ENCODE measurements at regions not wholly inside any gene's neighbourhood (a gene's known extent, or its start where the extent isn't known, plus 50 kb on each side); places are given as distances from the start of the nearest gene placed in this dataset.

- DNase-seq (ENCODE audit: extremely low read depth, low read depth): no peak
- H3K4me3 ChIP-seq (replicated peaks; ENCODE audit: low read depth, low read length): no peak overlapping the region
These were observed 215.6 kb upstream of the MAP2 start for GRCh38 chr2:209208211-209208610.

GRCh38 chr2:209209943-209210342 is 213.9 kb upstream of the MAP2 start:
- no peak overlapping the region for H3K4me3 ChIP-seq (replicated peaks; ENCODE audit: low read depth, low read length)
- no peak for TF ChIP-seq CTCF (IDR thresholded peaks at IDR 0.05; ENCODE audit: low read depth, low read length, missing control alignments)
- no peak for DNase-seq (ENCODE audit: extremely low read depth, low read depth)

More at GRCh38 chr2:209208211-209208610, 215.6 kb upstream of the MAP2 start:
- peak; percentile 31 for TF ChIP-seq CTCF (IDR thresholded peaks at IDR 0.05; ENCODE audit: low read depth, low read length, missing control alignments)

GRCh38 chr2:209230560-209230959 is 193.3 kb upstream of the MAP2 start:
- no peak for DNase-seq (ENCODE audit: extremely low read depth, low read depth)
- no peak for TF ChIP-seq CTCF (IDR thresholded peaks at IDR 0.05; ENCODE audit: low read depth, low read length, missing control alignments)
- H3K4me3 ChIP-seq (replicated peaks; ENCODE audit: low read depth, low read length): no peak overlapping the region

- H3K4me3 ChIP-seq (replicated peaks; ENCODE audit: low read depth, low read length): no peak overlapping the region
- TF ChIP-seq CTCF (IDR thresholded peaks at IDR 0.05; ENCODE audit: low read depth, low read length, missing control alignments): no peak
- DNase-seq (ENCODE audit: extremely low read depth, low read depth): no peak
These were observed 187.5 kb upstream of the MAP2 start for GRCh38 chr2:209236377-209236776.

GRCh38 chr2:209238765-209239584 is 184.9 kb upstream of the MAP2 start:
- DNase-seq (ENCODE audit: extremely low read depth, low read depth): no peak
- TF ChIP-seq CTCF (IDR thresholded peaks at IDR 0.05; ENCODE audit: low read depth, low read length, missing control alignments): no peak
- no peak overlapping the region for H3K4me3 ChIP-seq (replicated peaks; ENCODE audit: low read depth, low read length)

- no peak for TF ChIP-seq CTCF (IDR thresholded peaks at IDR 0.05; ENCODE audit: low read depth, low read length, missing control alignments)
- no peak overlapping the region for H3K4me3 ChIP-seq (replicated peaks; ENCODE audit: low read depth, low read length)
- DNase-seq (ENCODE audit: extremely low read depth, low read depth): no peak
These were observed 184.3 kb upstream of the MAP2 start for GRCh38 chr2:209239585-209239938.

- H3K4me3 ChIP-seq (replicated peaks; ENCODE audit: low read depth, low read length): no peak overlapping the region
- no peak for TF ChIP-seq CTCF (IDR thresholded peaks at IDR 0.05; ENCODE audit: low read depth, low read length, missing control alignments)
These were observed 183.6 kb upstream of the MAP2 start for GRCh38 chr2:209240204-209240603.

More at GRCh38 chr2:209240204-209240603, 183.6 kb upstream of the MAP2 start:
- no peak for DNase-seq (ENCODE audit: extremely low read depth, low read depth)
